Brain microvascular endothelial cell (primary cell): ENCODE measurements at regions not wholly inside any gene's neighbourhood (a gene's known extent, or its start where the extent isn't known, plus 50 kb on each side); places are given as distances from the start of the nearest gene placed in this dataset.
"Not testable (repeated sequence)": the region's sequence is repeated elsewhere in the genome, so short reads cannot be mapped to it uniquely, and the experiment has no call there.

Experiments used
- DNase-seq: peaks from one replicate; pipeline ENCODE4 v3.0.0-alpha.2; 2020
- H3K27ac ChIP-seq: fragments of 250-450 bp; sonication (Bioruptor Pico); 2 replicates; pipeline ENCODE4 v1.5.1; 2020; ENCODE audit warnings: mild to moderate bottlenecking, moderate library complexity
- H3K27me3 ChIP-seq: fragments of 250-450 bp; sonication (Bioruptor Pico); replicated peaks from 2 replicates; pipeline ENCODE4 v1.5.1; 2020; ENCODE audit warnings: mild to moderate bottlenecking
- H3K36me3 ChIP-seq: fragments of 250-450 bp; sonication (Bioruptor Pico); replicated peaks from 2 replicates; pipeline ENCODE4 v1.5.1; 2020; ENCODE audit warnings: mild to moderate bottlenecking
- H3K4me3 ChIP-seq: 2 replicates; pipeline ENCODE4 v1.5.1; 2011; ENCODE audit warnings: low read depth, mild to moderate bottlenecking, control low read depth, low read length, moderate library complexity
- CTCF ChIP-seq: IDR thresholded peaks from 2 replicates; pipeline ENCODE4 v1.5.1; 2011; ENCODE audit warnings: low read depth, mild to moderate bottlenecking, moderate library complexity, low read length, control low read depth, inconsistent platforms; ENCODE audit errors: missing control alignments
- in situ Hi-C: cut with HindIII; loops from 2 replicates; pipeline ENCODE4 v1.10.0; 2017; ENCODE audit warnings: low sequenced_read_pairs, low pct_ligation_motif_present

- DNase-seq, result no peak
- Histone ChIP-seq H3K27ac (peak overlapping the region; percentile 85), H3K36me3 (no peaks in the 10 kb centered on the region), H3K27me3 (no peaks in the 10 kb centered on the region), H3K4me3 (no peak overlapping the region)
- no peak for TF ChIP-seq CTCF
- in situ Hi-C loops, result no loop called here
These were observed 99.5 kb downstream of the GPR85 start for GRCh38 chr7:112987171-112987570.

GRCh38 chr7:112986256-112987031, 100.2 kb downstream of the GPR85 start:
- H3K27ac ChIP-seq, result peak overlapping the region; percentile 85

GRCh38 chr7:112985377-112985987, 101.1 kb downstream of the GPR85 start:
- no peaks in the 10 kb centered on the region for H3K36me3 ChIP-seq
- peak; percentile 74 for DNase-seq
- no peak overlapping the region for H3K4me3 ChIP-seq
- no peak for TF ChIP-seq CTCF
- in situ Hi-C loops, result no loop called here
- no peaks in the 10 kb centered on the region for H3K27me3 ChIP-seq
- peak overlapping the region; percentile 85 for H3K27ac ChIP-seq

More at GRCh38 chr7:112986256-112987031, 100.2 kb downstream of the GPR85 start:
- in situ Hi-C loops, result no loop called here
- peak; percentile 33 for DNase-seq
- Histone ChIP-seq H3K36me3 (no peaks in the 10 kb centered on the region), H3K27me3 (no peaks in the 10 kb centered on the region), H3K4me3 (no peak overlapping the region)
- no peak for TF ChIP-seq CTCF

GRCh38 chr7:112982441-112983063, 104.1 kb downstream of the GPR85 start:
- H3K27ac ChIP-seq, result no peak overlapping the region
- in situ Hi-C loops, result no loop called here
- no peak for TF ChIP-seq CTCF
- no peaks in the 10 kb centered on the region for H3K27me3 ChIP-seq
- H3K4me3 ChIP-seq, result no peak overlapping the region
- DNase-seq, result no peak
- H3K36me3 ChIP-seq, result no peaks in the 10 kb centered on the region

GRCh38 chr7:112981966-112982365, 104.7 kb downstream of the GPR85 start:
- H3K4me3 ChIP-seq, result no peak overlapping the region
- H3K36me3 ChIP-seq, result no peaks in the 10 kb centered on the region
- H3K27me3 ChIP-seq, result no peaks in the 10 kb centered on the region
- TF ChIP-seq CTCF, result no peak
- in situ Hi-C loops, result no loop called here
- no peak for DNase-seq
- no peak overlapping the region for H3K27ac ChIP-seq

- in situ Hi-C loops, H3K27ac ChIP-seq, H3K36me3 ChIP-seq, H3K4me3 ChIP-seq, DNase-seq, H3K27me3 ChIP-seq: not testable (repeated sequence)
These were observed 107.6 kb downstream of the GPR85 start for GRCh38 chr7:112979055-112979454.

- in situ Hi-C loops, H3K4me3 ChIP-seq, H3K27ac ChIP-seq, H3K27me3 ChIP-seq, H3K36me3 ChIP-seq, DNase-seq: not testable (repeated sequence)
These were observed 109.2 kb downstream of the GPR85 start for GRCh38 chr7:112977244-112977955.
